ENCODE measurements at regions not wholly inside any gene's neighbourhood (a gene's known extent, or its start where the extent isn't known, plus 50 kb on each side); places are given as distances from the start of the nearest gene placed in this dataset.

DNA sequence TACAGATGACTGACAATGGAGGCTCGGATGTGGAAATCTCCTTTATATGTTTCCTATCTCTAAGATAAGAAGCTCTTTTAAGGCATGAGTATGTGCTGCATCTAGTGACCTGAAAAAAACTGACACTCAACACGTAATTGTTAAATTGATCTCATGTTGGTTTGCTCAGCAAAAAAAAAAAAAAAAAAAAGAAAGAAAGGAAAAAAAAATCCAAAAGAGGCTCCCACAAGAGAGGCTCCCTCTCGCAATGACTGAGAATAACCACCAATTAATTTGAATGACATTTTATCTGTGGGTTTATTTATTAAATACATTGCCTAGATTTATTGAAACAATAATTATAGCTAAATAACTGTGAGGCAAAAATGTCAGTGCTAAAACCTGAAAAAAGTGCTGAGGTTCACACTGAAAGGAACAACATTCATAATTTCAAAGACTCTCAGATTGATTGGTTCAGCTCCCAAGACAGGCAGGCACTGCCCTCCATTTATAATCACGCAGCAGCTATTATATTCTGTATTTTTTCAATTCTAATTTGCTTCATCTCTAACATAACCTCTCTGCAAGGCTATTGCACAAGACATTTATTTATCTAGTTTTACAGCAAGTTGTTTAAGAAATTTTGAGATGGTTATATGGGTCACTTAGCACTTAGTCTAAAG, 184.5 kb upstream of the TMPRSS15 start:
- H3K9me3 Mint-ChIP-seq, result peaks cover 0 to 17% (median 6%) of the 10 kb centered on the region in 5 donors
- no peaks in the 10 kb centered on the region for H3K4me1 ChIP-seq (ENCODE audit: insufficient read depth, low read length)
- H3K27ac ChIP-seq (ENCODE audit: low read depth, low read length), result no peak overlapping the region
- CTCF ChIA-PET, result no interaction called here
- no peaks in the 10 kb centered on the region for H3K27me3 Mint-ChIP-seq
- no peaks in the 10 kb centered on the region for H3K36me3 ChIP-seq (ENCODE audit: insufficient read depth, low read length)
- H3K27ac Mint-ChIP-seq, result no peak overlapping the region
- no peak overlapping the region for H3K4me3 ChIP-seq (ENCODE audit: low read length)
- DNase-seq, result no peak
- no peak overlapping the region for H3K4me3 Mint-ChIP-seq
- no peaks in the 10 kb centered on the region for H3K4me1 Mint-ChIP-seq
- no peaks in the 10 kb centered on the region for H3K27me3 ChIP-seq (ENCODE audit: insufficient read depth, low read length, poor library complexity, severe bottlenecking)
- no peaks in the 10 kb centered on the region for H3K36me3 Mint-ChIP-seq
- POLR2A ChIA-PET, result no interaction called here
- H3K9me3 ChIP-seq (ENCODE audit: low read length), result no peaks in the 10 kb centered on the region

DNA sequence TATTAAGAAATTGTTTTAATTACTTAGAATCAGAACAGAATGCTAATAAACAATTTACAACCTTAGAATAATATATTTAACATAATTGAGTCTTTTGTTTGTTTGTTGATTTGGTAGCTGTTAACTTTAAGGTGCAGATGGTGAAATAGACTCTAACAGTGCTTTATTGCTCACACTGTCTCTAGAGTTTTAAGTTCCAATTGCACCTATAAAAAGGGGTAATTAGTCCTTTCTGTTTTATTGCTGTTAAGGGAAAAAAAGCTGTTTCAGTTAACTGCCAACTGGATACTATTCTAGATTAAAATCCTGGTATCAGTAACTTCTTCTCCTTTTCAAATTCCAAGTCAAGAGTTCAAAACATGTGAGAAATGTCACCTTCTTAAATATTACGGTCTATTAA, 197.6 kb upstream of the TMPRSS15 start:
- ChIA-PET POLR2A (no interaction called here), CTCF (no interaction called here)
- H3K27ac Mint-ChIP-seq, result no peak overlapping the region
- H3K9me3 ChIP-seq (ENCODE audit: low read length), result no peaks in the 10 kb centered on the region
- H3K36me3 Mint-ChIP-seq, result no peaks in the 10 kb centered on the region
- peaks cover 2 to 19% (median 4%) of the 10 kb centered on the region in 5 donors for H3K9me3 Mint-ChIP-seq
- no peak overlapping the region for H3K4me3 ChIP-seq (ENCODE audit: low read length)
- H3K36me3 ChIP-seq (ENCODE audit: insufficient read depth, low read length), result no peaks in the 10 kb centered on the region
- no peaks in the 10 kb centered on the region for H3K27me3 ChIP-seq (ENCODE audit: insufficient read depth, low read length, poor library complexity, severe bottlenecking)
- DNase-seq, result no peak
- no peaks in the 10 kb centered on the region for H3K4me1 Mint-ChIP-seq
- peaks cover 0 to 2% of the 10 kb centered on the region in 2 donors for H3K27me3 Mint-ChIP-seq
- no peak overlapping the region for H3K27ac ChIP-seq (ENCODE audit: low read depth, low read length)
- H3K4me1 ChIP-seq (ENCODE audit: insufficient read depth, low read length), result no peaks in the 10 kb centered on the region
- no peak overlapping the region for H3K4me3 Mint-ChIP-seq

DNA sequence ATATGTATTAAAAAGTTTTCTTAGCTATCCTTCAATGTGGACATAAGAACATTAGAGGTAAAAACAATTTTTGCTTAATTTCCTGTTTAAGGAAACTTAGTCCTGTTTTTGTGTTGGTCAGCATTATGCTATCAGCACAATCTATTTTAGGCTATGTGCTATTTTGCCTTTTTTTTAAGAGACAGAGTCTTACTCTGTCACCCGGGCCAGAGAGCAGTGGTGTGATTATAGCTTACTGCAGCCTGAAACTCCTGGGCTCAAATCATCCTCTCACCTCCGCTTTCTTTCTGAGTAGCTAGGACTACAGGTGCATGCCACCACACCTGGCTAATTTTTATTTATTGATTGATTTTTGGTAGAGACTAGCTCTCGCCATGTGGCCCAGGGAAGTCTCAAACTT, 199.1 kb upstream of the TMPRSS15 start:
- Mint-ChIP-seq H3K27me3 (peaks cover 0 to 2% of the 10 kb centered on the region in 2 donors), H3K4me3 (no peak overlapping the region), H3K36me3 (no peaks in the 10 kb centered on the region), H3K4me1 (no peaks in the 10 kb centered on the region), H3K27ac (no peak overlapping the region), H3K9me3 (peaks cover 2 to 17% (median 4%) of the 10 kb centered on the region in 5 donors)
- Histone ChIP-seq H3K27me3 (ENCODE audit: insufficient read depth, low read length, poor library complexity, severe bottlenecking) (no peaks in the 10 kb centered on the region), H3K36me3 (ENCODE audit: insufficient read depth, low read length) (no peaks in the 10 kb centered on the region), H3K4me1 (ENCODE audit: insufficient read depth, low read length) (no peaks in the 10 kb centered on the region), H3K4me3 (ENCODE audit: low read length) (no peak overlapping the region), H3K27ac (ENCODE audit: low read depth, low read length) (no peak overlapping the region), H3K9me3 (ENCODE audit: low read length) (no peaks in the 10 kb centered on the region)
- DNase-seq, result no peak
- CTCF ChIA-PET, result interaction anchor here (0.6 kb wide), 1 partner anchor 1688 kb away, joined by 4 read pairs; no protein-coding TSS in a partner anchor
- POLR2A ChIA-PET, result no interaction called here

DNA sequence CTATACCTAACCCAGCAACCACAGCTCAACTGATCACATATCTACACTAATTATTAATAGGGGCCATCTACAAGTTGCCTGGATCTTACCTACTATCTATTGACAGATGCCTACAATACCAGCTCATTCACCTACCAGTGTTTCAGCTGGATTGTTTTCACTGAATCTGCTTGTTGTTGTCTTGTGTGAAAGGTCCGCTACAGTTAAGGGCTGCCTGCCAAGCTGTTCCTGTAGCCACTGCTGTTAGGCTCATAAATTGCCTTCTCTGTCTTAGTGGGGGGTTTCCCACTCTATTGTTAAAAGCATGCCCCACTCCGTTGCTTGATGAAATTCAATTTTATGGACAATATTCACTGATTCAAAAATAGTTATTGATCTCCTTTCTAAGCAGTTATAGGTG, 199.7 kb upstream of the TMPRSS15 start:
- no peaks in the 10 kb centered on the region for H3K27me3 ChIP-seq (ENCODE audit: insufficient read depth, low read length, poor library complexity, severe bottlenecking)
- H3K36me3 ChIP-seq (ENCODE audit: insufficient read depth, low read length), result no peaks in the 10 kb centered on the region
- no peak for DNase-seq
- no peaks in the 10 kb centered on the region for H3K9me3 ChIP-seq (ENCODE audit: low read length)
- H3K4me3 ChIP-seq (ENCODE audit: low read length), result no peak overlapping the region
- no peaks in the 10 kb centered on the region for H3K4me1 Mint-ChIP-seq
- H3K36me3 Mint-ChIP-seq, result no peaks in the 10 kb centered on the region
- peaks cover 2 to 13% (median 6%) of the 10 kb centered on the region in 5 donors for H3K9me3 Mint-ChIP-seq
- H3K4me3 Mint-ChIP-seq, result no peak overlapping the region
- H3K27ac ChIP-seq (ENCODE audit: low read depth, low read length), result no peak overlapping the region
- H3K27me3 Mint-ChIP-seq, result no peaks in the 10 kb centered on the region
- ChIA-PET CTCF (interaction anchor here (0.6 kb wide), 1 partner anchor 1688 kb away, joined by 4 read pairs; no protein-coding TSS in a partner anchor), POLR2A (no interaction called here)
- H3K4me1 ChIP-seq (ENCODE audit: insufficient read depth, low read length), result no peaks in the 10 kb centered on the region
- no peak overlapping the region for H3K27ac Mint-ChIP-seq

DNA sequence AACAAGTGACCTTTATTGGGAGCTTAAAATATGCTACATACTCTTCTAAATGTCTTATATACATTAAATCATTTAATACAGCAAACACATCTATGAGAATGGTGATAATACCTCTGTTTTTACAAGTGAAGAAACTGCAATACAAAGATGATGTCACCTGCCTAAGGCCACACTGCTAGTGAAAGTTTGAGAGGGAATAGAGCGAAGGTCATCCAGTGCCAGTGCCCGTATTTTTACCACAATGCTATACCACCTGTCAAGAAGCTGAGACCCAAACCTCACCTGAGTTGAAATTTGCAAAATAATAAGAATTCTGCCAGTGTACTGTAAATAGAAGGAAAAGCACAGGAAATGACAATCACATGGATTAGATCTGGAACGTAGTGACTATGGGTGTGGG, 200.4 kb upstream of the TMPRSS15 start:
- H3K4me3 Mint-ChIP-seq, result no peak overlapping the region
- Histone ChIP-seq H3K27me3 (ENCODE audit: insufficient read depth, low read length, poor library complexity, severe bottlenecking) (no peaks in the 10 kb centered on the region), H3K36me3 (ENCODE audit: insufficient read depth, low read length) (no peaks in the 10 kb centered on the region), H3K4me1 (ENCODE audit: insufficient read depth, low read length) (no peaks in the 10 kb centered on the region), H3K9me3 (ENCODE audit: low read length) (no peaks in the 10 kb centered on the region), H3K4me3 (ENCODE audit: low read length) (no peak overlapping the region), H3K27ac (ENCODE audit: low read depth, low read length) (no peak overlapping the region)
- peaks cover 0 to 12% (median 2%) of the 10 kb centered on the region in 5 donors for H3K9me3 Mint-ChIP-seq
- CTCF ChIA-PET, result interaction anchor here (1.0 kb wide), 1 partner anchor 26 kb away, joined by 3 read pairs; no protein-coding TSS in a partner anchor
- H3K4me1 Mint-ChIP-seq, result no peaks in the 10 kb centered on the region
- no peaks in the 10 kb centered on the region for H3K36me3 Mint-ChIP-seq
- no peak overlapping the region for H3K27ac Mint-ChIP-seq
- no peak for DNase-seq
- H3K27me3 Mint-ChIP-seq, result no peaks in the 10 kb centered on the region
- POLR2A ChIA-PET, result no interaction called here

DNA sequence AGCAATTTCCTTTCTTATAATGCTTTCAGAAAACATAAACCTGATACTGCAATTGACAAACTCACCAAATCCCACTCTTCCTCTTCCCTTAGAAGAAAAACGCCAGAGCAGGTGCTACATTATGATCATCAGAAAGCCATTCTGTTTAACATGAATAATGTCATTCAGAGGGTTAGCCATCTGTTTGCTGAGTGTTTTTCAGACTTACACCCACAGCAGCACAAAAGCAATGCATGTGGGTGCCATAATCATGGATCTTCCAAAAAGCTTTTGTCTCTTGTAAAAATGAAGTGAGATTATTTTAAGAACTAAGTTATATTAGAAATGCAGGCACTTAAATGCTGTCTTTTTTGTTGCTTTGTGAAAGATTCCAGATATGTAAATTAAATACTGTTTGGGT, 204.6 kb upstream of the TMPRSS15 start:
- no peaks in the 10 kb centered on the region for H3K36me3 Mint-ChIP-seq
- no peaks in the 10 kb centered on the region for H3K4me1 Mint-ChIP-seq
- no peaks in the 10 kb centered on the region for H3K27me3 Mint-ChIP-seq
- ChIA-PET CTCF (no interaction called here), POLR2A (no interaction called here)
- no peak overlapping the region for H3K4me3 Mint-ChIP-seq
- Histone ChIP-seq H3K36me3 (ENCODE audit: insufficient read depth, low read length) (no peaks in the 10 kb centered on the region), H3K27me3 (ENCODE audit: insufficient read depth, low read length, poor library complexity, severe bottlenecking) (no peaks in the 10 kb centered on the region), H3K4me3 (ENCODE audit: low read length) (no peak overlapping the region), H3K27ac (ENCODE audit: low read depth, low read length) (no peak overlapping the region), H3K4me1 (ENCODE audit: insufficient read depth, low read length) (no peaks in the 10 kb centered on the region), H3K9me3 (ENCODE audit: low read length) (no peaks in the 10 kb centered on the region)
- DNase-seq, result no peak
- peaks cover 0 to 11% (median 3%) of the 10 kb centered on the region in 5 donors for H3K9me3 Mint-ChIP-seq
- H3K27ac Mint-ChIP-seq, result no peak overlapping the region

DNA sequence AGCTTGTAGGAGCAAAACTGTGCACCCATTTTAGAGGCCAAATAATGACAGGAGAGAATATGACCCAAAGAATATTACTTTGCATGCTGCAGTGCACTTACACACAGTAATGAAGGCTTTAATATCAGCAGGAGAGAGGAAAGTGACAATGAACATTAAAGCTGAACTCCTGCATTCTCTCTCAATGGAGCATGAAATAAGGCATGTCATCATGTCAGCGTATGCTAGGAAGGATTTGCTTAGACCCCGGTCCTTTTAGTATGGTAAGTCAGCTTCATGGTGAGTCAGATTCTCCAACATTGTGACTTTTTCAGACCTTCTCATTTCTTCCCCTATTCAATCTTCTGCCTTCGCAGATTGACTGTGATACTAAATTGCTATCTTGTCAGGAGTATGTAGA, 210.7 kb upstream of the TMPRSS15 start:
- H3K9me3 Mint-ChIP-seq, result peaks cover 0 to 18% (median 7%) of the 10 kb centered on the region in 5 donors
- H3K27ac Mint-ChIP-seq, result no peak overlapping the region
- H3K4me1 Mint-ChIP-seq, result no peaks in the 10 kb centered on the region
- no peak overlapping the region for H3K4me3 ChIP-seq (ENCODE audit: low read length)
- H3K27me3 Mint-ChIP-seq, result no peaks in the 10 kb centered on the region
- no peaks in the 10 kb centered on the region for H3K27me3 ChIP-seq (ENCODE audit: insufficient read depth, low read length, poor library complexity, severe bottlenecking)
- H3K27ac ChIP-seq (ENCODE audit: low read depth, low read length), result no peak overlapping the region
- no peak for DNase-seq
- H3K4me1 ChIP-seq (ENCODE audit: insufficient read depth, low read length), result no peaks in the 10 kb centered on the region
- H3K36me3 ChIP-seq (ENCODE audit: insufficient read depth, low read length), result no peaks in the 10 kb centered on the region
- no peak overlapping the region for H3K4me3 Mint-ChIP-seq
- POLR2A ChIA-PET, result no interaction called here
- H3K9me3 ChIP-seq (ENCODE audit: low read length), result no peaks in the 10 kb centered on the region
- CTCF ChIA-PET, result no interaction called here
- H3K36me3 Mint-ChIP-seq, result no peaks in the 10 kb centered on the region

DNA sequence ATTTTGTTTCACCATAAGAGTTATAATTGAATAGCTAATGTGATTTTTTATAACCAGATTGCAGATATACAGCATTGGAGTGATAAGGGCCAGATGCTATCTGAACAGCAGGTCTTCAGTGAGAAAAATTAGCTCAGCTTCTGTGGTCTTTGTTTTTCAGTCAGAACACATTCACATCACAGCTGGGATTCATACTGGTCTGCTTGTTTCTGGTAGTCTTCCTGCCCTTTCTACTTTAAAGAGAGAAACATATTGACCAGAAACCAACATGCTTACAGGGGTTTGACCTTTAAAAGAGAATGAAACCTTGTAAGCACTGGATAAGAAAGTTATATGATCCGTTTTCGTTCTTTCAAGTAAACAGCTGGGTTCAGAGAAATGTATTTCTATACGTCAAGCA, 213.7 kb upstream of the TMPRSS15 start:
- H3K36me3 ChIP-seq (ENCODE audit: insufficient read depth, low read length), result no peaks in the 10 kb centered on the region
- Mint-ChIP-seq H3K27ac (no peak overlapping the region), H3K36me3 (no peaks in the 10 kb centered on the region), H3K4me3 (no peak overlapping the region), H3K9me3 (peaks cover 3 to 20% (median 8%) of the 10 kb centered on the region in 5 donors), H3K27me3 (no peaks in the 10 kb centered on the region), H3K4me1 (no peaks in the 10 kb centered on the region)
- CTCF ChIA-PET, result no interaction called here
- no peaks in the 10 kb centered on the region for H3K9me3 ChIP-seq (ENCODE audit: low read length)
- no peaks in the 10 kb centered on the region for H3K4me1 ChIP-seq (ENCODE audit: insufficient read depth, low read length)
- POLR2A ChIA-PET, result no interaction called here
- no peak overlapping the region for H3K27ac ChIP-seq (ENCODE audit: low read depth, low read length)
- no peaks in the 10 kb centered on the region for H3K27me3 ChIP-seq (ENCODE audit: insufficient read depth, low read length, poor library complexity, severe bottlenecking)
- no peak for DNase-seq
- no peak overlapping the region for H3K4me3 ChIP-seq (ENCODE audit: low read length)
